ENCODE measurements at regions not wholly inside any gene's neighbourhood (a gene's known extent, or its start where the extent isn't known, plus 50 kb on each side); places are given as distances from the start of the nearest gene placed in this dataset.

DNA sequence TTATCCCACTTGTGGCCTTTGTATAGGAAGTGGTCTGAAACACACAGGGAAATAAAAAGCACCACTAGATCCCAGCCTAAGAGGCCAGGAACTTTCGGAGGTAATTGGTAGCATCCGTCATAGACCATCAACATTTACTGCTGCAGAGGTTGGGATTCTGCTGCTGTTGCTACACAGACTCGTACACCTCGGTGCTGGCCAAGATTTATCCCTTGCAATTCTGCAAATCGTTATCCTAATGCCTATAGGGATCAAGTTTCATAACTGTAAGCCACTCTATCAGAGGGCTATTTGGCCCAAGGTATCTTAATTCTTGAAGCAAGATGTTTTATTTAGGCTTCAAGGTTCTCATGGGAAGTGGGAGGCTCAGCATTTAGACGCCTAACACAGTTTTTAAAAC, 913.6 kb downstream of the GALC start:
- TF ChIP-seq, protein P1, sequence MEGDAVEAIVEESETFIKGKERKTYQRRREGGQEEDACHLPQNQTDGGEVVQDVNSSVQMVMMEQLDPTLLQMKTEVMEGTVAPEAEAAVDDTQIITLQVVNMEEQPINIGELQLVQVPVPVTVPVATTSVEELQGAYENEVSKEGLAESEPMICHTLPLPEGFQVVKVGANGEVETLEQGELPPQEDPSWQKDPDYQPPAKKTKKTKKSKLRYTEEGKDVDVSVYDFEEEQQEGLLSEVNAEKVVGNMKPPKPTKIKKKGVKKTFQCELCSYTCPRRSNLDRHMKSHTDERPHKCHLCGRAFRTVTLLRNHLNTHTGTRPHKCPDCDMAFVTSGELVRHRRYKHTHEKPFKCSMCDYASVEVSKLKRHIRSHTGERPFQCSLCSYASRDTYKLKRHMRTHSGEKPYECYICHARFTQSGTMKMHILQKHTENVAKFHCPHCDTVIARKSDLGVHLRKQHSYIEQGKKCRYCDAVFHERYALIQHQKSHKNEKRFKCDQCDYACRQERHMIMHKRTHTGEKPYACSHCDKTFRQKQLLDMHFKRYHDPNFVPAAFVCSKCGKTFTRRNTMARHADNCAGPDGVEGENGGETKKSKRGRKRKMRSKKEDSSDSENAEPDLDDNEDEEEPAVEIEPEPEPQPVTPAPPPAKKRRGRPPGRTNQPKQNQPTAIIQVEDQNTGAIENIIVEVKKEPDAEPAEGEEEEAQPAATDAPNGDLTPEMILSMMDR (IDR thresholded peaks at IDR 0.05), result no peak
- no peak for TF ChIP-seq POLR2A (IDR thresholded peaks at IDR 0.05)

Measured in adrenal gland (tissue), 5 donors.